NK-92 treated with Interleukin-12 subunit alpha and Interleukin-12 subunit beta, amount 100 ng/mL, for 24 hours (cell line): ENCODE measurements at regions not wholly inside any gene's neighbourhood (a gene's known extent, or its start where the extent isn't known, plus 50 kb on each side); places are given as distances from the start of the nearest gene placed in this dataset.
A peak's percentile ranks its signal among the peaks of the same experiment; 100 is the strongest.

Experiments
- DNase-seq: peaks from one replicate; lab custom pipeline; 2025; lab: John Stamatoyannopoulos, UW

DNA sequence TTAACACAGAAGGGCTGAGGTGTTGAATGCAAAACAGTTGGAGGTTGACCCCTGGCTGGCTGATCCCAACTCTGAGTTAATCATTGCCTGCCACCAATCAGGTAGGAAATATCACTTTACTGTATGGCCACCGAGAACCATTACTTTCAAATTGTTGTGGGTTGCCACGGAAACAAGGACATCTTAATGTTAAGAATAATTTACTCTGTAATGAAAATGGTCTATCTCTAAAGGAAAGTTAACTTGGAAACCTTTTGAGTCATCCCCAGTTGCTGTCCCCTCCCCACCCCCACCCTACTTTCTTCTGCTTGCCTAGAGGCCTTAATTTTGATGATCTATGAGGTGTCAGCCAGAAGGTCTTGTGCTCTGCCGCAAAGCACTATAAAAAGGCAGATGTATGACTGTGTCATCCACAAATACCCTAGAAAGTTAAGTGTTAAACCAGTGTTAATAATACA is 78.7 kb upstream of the SNRK start:
- DNase-seq = no peak

DNA sequence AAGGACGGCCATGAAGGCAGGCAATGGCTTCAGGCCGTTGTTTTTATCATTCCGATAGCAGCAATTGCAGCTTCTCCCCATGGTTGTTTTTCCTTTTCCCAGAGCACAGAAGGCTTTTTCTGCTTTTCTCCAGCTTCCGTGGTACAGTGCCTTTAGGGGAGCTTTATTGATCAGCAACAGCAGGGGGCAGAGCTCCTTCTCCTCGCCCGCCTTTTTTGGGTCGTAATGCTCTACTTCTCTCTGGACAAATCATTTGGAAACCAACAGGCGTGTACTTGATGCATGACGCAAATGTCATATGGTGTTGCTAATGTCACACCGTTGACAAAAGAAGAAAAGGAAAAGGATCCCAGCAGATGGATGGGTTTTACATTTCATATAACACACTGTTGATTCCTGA is 79.7 kb upstream of the SNRK start:
- no peak for DNase-seq

DNA sequence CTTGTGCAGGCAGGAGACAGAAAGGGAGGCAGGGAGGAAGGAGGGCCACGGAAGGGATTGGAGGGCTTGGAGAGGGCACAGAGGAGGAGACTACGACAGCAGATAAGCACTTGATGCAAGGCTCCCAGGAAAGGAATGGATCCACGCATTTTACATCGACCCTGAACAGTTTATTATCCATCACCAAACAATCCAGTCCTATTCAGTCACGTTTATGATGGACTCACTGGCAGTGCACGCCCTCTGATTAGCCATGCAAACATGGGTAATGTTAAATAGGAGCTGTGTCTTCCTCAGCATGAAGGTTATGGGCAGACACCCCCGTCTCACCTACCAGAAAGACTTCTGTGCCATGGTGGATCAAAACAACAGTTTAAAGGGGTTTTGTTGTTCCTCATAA is 80.2 kb upstream of the SNRK start:
- no peak for DNase-seq

DNA sequence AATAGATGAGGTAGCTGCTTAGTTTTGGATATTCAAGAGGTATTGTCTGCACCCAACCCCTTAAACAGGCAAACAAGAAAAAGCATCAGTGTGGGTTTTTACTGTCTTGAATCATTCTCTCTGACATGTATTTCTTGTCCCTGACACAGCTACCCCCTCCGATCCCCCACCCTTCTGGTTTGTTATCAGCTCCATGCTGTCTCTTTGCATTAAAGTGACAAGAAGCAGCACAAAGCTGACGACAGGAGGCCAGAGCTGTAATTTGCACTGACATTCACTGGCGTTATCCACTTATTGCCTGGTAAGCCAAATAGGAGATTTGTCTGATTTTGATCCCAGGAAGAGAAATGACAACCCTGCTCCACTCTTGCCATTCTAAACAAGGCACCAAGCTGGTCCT is 83.3 kb upstream of the SNRK start:
- no peak for DNase-seq

DNA sequence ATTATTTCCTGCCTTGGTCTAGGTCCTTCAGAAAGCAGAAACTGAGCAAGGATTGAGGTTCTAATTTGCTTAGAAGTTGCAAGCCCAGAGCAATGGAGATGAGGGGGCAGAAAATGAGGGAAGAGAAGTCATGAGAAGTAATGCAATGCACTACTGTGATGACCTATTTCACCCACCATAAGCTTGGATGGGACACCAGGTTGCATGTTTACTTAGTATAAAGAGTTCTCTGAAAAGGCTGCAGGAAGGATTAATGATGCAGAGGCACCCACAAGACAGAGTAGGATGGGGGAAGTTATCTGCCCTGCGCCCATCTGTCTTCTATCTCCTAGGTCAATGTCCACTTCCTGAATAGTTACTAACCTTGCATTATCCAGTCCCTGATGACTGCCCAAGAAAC is 84.8 kb upstream of the SNRK start:
- DNase-seq = no peak

DNA sequence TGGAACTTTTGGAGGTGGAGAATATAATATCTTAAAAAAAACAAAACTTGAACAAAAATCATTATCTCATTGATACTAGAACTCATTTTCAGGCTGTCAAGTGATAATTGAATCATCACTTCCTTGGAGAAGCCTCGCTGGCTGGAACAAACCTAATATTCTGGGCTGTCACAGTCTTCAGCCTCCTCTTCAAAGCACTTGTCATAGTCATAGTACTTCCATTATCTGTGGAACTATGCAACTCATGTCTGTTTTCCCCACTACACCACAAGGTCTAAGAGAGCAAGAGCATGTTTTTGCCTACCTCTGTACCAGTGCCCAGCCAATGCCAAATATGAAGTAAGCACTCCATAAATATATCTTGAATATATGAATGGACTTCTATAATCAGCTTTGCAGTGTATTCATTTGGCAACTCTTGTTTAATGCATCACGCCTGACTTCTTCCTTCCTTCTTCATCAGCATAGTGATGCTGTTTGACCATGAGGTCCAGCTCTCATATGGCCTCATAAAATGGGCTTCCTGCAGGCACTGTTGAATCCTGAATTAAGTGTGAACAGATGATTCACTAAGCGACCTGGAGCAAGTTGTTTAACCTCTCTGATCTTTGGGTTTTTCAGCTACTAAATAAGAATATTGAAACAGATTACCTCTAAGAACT is 86.6 kb upstream of the SNRK start:
- DNase-seq = no peak

DNA sequence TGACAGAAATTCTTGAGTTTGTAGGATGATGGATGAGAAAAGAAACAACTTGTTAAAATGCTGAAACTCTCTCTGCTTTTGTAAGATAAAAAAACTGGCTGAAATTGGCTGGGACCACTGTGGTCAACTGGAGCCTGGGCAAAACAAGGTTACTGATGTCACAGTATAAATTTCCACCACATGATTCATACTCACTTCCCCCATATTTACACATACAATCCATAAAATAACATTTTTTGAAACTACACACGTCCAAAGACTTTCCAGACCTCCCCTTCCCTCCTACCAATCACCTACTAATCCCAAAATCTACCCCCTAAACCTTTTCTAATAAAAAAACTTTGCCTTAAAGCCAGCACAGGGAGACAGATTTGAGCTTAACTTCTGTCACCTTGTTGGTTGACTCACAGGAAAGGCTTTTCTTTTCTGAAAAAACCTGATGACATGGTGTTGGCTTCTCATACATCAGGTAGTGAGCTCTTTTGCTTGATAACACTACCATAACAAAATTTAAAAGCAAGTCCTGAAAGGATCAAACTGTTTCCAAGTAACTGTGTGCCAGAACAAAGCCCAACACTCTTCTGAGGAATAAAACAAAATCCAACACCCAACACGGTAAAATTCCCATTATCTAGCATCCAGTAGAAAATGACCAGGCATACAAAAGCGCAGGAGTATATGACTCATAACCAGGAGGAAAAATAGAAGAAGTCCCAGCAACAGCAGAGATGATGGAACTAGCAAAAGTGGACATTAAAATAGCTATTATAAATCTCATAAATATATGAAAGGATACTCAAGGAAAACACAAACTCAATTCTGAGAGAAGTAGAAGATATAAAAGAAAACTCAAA is 87.3 kb upstream of the SNRK start:
- no peak for DNase-seq

DNA sequence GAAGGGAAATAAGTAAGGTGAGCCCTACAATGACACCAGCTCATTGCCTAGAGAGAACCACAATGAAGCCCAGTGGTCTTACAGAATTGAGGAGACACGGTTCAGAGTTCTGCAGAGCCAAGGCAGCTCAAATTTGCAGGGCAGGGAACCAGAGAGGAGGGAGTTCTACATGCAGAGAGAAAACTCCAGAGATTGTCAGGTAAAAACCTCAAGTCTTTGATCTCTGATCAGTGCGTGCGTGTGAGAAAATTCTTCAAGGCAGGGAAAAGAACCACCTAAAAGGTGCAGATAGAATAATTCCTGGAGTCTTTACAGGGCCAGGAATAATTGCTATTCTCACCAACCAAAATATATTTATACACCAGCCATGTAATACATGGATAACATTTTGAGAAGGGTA is 88.0 kb upstream of the SNRK start:
- no peak for DNase-seq

DNA sequence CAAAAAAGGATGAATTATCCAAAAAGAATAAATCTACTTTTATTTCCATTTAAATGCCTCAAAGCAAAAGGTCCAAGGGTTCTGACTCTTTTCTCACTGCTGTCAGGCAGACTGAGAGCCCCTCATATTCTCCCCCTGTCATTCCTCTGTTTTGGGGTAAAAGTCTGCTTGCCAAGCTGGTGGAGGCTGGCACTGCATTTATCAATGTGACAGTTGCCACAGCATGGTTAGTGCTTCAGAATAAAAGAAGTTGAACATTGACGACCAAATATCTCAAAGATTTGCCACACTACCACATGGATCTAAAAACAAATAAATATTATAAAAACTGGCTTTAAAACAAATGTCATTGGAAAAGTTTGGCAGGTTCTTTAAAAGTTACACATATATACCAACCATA is 89.2 kb upstream of the SNRK start:
- no peak for DNase-seq

DNA sequence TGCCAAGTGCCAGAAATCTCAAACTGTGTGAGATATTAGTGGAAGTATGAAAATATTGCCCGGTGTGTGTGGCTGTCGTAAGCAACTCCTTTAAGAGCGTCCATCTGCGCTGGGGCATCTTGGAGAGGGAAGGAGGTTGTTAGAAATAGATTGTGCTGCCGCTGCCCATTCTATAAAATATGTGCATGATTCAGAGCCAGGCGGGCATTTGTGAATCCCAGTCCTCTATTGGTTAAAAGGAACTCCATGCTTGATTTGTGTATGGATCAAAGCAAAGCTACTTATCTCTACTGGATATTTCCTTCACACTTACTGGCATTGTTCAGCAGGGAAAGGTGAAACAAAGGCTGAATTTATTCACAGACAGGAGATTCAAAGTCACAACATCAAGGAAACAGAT is 89.6 kb upstream of the SNRK start:
- DNase-seq = no peak

DNA sequence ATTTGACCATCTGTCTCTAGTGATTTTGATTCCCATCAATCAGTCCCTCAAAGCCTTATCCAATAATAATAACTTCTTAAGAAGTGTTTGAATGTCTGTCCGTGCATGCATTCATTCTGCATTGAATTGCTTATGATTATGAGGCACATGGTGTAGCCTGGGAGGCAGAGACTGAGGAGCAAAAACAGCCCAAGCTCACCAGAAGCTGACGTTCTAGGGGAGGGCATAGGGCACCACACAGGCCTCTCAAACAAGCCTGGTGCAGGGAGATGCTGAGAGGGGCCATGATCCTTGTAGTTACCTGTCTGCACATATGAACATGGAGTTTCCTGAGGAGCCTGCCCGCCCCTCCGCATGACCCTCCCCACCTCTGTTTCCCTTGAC is 89.2 kb upstream of the POMGNT2 start:
- DNase-seq = no peak

DNA sequence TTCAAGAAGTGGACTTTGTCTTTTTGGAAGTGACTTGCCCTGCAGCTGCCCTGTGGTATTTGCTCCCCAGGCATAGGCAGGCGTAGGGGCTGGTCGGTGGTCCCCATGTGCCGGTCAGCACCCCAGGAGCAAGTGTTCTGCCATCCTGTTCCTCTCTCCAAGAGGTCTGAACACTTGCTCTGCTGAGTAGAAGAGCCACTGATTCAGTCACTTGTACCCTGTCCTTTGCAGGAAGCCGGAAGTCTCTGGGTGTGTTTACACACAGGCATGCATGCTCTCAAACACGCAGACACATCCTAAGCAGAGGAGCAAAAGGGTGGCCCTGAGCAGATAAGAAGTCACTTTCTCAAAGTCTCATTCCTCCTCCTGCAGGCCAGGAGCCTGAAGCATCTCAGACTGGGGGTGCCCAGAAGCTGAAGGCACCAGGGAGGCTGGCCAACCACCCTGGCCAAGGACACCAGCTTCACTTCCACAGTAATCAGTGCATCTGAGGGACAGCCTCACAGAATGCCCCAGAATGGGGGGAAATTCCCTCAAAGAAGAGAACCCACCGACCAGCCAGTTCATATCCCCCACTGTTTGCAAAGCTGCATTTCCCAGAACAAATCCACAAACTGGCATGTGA is 88.7 kb upstream of the POMGNT2 start:
- DNase-seq = no peak

DNA sequence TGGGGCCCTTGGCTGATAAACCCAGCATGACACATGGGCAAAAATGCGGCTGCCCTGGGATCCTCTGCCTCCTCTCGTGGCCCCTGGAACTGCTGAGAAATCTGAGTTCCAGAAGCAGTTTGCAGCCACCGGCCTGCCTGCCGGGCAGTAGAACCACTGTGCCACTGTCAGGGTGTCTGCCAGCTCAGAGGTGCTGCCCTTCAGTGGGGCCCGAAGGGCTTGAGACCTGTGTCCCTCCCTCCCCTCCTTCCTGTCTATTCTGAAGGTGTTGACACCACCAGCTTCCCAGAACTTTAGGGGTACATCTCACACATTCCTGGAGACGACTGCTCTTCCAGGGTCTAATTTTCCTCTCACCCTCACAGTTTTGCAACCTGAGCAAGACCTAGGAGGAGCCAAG is 88.2 kb upstream of the POMGNT2 start:
- no peak for DNase-seq

DNA sequence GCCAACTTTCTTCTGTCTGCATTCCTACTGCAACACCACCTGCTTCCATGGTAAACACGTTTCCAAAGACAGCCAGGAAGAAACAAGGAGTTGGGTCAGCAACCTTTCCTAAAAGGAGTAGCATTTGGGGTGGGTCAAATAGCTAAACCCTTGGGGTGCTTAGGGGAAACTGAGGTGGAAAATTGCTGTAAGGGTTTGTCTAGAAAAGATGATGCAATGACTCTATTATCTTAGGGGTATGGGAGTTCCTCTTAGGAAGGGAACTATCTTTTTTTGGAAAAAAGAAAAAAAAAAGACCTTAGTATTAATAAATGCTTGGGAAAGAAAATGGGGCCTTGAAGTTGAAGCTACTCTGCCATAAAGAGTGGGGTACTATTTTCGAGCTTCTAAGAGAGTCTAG is 86.1 kb upstream of the POMGNT2 start:
- no peak for DNase-seq

DNA sequence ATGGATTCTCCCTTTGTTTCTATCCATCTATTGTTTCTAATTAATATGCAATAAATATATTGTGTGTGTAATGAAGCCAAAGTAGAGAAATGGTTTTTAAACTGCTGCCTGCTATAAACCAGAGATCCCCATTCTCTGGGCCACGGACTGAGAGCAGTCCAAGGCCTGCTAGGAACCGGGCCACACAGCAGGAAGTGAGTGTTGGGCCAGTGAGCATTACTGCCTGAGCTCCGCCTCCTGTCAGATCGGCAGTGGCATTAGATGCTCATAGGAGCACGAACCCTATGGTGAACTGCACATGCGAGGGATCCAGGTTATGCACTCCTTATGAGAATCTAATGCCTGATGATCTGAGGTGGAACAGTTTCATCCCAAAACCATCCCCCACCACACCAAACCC is 85.2 kb upstream of the POMGNT2 start:
- DNase-seq = no peak

DNA sequence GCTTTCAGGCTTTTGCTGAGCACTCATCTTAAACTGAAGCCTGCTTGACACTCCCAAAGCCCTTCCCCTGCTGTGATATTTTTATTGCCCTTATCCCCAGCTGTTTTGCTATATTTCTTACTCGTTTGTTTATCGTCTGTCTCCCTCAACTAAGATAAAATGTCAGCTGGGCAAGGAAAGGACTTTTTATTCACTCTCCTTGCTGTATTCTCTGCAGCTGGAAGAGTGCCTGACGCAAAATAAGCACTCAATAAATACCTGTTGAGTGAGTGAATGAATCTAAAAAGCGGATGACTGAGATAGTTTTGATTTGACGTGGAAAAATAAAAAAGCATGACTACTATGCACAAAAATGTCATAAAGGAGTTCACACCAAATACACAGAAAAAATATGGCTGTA is 84.8 kb upstream of the POMGNT2 start:
- DNase-seq = no peak

DNA sequence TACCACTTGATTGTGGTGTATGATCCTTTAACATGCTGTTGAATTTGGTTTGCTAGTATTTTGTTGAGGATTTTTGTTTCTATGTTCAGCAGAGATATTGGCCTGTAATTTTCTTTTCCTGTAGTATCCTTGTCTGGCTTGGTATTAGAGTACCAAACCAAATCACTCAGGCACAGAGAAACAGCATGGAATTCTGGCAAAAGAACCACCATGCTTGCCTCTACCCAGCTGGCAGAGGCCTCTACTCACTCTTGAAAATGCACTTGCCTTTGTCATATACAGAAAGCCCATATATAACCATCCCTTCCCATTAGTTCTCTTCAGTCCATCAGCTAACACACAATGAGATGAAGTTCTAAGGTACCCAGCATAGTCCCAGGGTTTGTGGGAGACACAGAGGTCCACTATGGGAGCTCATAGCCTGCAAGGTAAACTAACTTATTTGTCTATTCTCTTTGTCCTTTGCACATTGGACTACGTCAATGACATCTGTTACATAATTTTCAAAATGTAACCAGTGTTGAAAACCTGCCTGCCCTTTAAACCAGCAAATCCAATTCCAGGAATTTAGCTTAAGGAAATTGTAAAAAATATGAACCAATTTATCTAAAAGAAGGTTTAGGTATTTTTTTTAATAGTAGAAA is 82.1 kb upstream of the POMGNT2 start:
- DNase-seq = no peak

DNA sequence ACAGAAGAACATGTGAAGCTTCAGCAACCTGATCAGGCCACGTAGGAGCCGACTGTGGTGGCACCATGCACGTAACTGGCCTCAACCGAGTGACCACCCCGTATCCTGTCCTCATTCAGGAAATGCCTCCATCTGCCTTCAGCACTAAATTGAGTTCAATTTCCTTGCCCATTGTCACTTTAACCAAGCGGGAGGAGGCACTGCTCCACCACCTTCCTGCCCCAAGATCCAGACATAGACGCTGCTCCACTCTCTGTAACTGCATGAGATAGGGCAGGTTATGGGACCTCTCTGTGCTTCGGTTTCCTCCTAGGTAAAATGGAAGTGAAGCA is 80.1 kb upstream of the POMGNT2 start:
- DNase-seq = no peak

DNA sequence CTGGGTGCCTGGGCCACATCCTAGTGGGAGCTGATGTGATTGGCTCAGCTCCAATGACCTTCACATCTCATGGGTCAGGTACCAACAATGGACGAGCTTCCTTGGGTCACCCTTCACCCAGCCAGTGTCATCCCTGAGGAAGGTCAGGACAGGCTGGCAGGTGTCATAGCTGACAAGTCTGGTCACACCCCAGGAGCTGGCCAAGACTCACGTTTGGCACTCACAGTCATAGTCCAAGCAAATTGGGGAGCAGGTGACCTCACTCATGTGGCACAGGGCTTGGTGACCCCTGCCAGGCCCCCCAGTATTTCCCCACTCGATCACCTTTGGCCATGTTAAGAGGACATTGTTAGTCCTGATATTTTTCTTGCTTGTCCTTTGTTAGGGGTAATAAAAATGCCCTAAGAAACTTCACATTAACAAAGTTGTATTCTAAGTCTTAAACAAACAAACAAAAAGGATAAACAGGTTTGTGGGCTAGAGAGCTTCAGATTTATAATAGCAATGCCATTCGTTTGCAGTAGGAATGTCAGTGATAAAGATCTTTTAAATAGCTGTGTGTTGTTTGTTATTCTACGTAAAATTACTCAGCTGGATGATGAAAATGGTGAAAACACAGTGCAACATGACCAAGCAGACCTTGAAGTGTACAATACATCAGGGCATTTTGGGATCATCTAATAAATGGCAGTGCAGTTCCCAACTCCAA is 79.5 kb upstream of the POMGNT2 start:
- no peak for DNase-seq

DNA sequence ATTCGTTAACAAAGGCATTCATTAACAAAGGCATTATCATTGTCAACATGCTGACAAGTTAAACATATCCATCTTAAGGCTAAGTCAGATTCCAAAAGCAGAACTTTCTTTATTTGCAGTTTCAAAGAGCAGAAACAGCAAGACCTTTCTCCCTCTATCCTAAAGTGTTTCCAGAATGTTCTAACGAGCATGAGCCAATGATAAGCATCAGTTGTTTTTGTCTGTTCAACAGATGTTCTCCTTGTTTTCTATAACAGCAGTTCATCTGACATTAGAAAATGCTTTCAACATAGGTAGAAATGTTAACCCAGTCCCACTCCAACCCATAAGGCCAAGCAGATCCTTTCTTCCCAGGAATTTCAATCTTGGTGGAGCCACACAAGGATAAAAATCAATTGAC is 77.6 kb upstream of the POMGNT2 start:
- DNase-seq = no peak

DNA sequence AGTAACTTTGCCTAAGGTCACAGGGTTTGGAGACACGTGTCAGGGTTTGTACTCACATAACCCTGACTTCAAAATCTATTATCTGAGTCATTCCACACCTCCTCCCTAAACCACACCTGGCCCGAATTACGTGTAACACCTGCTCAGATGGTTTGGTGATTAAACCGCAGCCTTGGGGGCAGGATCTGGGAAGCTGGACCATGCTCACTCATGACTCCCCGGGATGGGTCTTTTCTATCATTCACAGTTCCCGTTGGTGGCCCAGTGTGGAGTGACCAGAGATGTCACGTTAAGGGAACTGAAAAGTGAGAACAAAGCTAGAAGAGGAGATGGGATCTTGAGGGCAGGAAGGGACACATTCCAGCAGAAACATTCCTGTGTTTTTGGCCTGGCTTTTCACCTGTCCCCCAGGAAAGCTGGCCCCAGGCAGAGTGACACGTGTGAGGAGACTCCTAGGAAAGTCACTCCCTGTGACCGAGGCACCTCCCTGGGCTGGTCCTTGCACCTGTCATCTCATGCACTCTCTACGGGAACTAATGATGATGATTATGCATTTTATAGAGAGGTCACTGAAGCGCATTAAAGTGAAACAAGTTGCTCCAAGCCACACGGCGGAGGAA is 75.4 kb upstream of the POMGNT2 start:
- peak; percentile 54 for DNase-seq

DNA sequence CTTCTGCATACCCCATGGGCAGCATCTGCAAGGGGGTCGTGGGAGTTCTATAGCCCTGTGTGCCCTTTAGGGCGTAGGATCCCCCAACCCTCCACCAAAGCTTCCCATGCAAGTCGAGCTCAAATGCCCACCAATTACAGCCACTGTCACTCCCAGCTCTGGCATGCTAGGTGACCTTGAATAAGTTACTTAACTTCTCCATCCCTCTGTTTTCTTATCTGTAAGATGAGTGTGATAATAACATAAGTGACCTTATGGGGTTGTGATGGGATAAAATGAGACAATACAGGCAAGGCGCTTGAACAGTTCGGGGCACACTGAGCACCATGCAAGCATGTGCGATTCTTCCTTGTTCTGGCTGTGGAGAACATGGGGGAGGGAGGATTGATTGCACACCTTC is 74.8 kb upstream of the POMGNT2 start:
- peak; percentile 7 for DNase-seq
